ENCODE measurements at regions not wholly inside any gene's neighbourhood (a gene's known extent, or its start where the extent isn't known, plus 50 kb on each side); places are given as distances from the start of the nearest gene placed in this dataset.
"Not testable (repeated sequence)": the region's sequence is repeated elsewhere in the genome, so short reads cannot be mapped to it uniquely, and the experiment has no call there.

GRCh38 chr2:63719052-63719451, 122.6 kb upstream of the UGP2 start:
- H3K27me3 ChIP-seq (ENCODE audit: low read depth) = no peaks in the 10 kb centered on the region
- H3K9me3 ChIP-seq (replicated peaks) = no peaks in the 10 kb centered on the region
- no peak for DNase-seq
- H3K27ac ChIP-seq (replicated peaks) = no peak overlapping the region
- H3K36me3 ChIP-seq = no peaks in the 10 kb centered on the region
- H3K4me1 ChIP-seq = no peaks in the 10 kb centered on the region
- intact Hi-C loops (cut with micrococcal nuclease) = no loop called here
- TF ChIP-seq CTCF (IDR thresholded peaks at IDR 0.05; ENCODE audit: borderline replicate concordance) = no peak
- H3K4me3 ChIP-seq = no peak overlapping the region

- H3K4me3 ChIP-seq = no peak overlapping the region
- no peaks in the 10 kb centered on the region for H3K4me1 ChIP-seq
- no peak for TF ChIP-seq CTCF (IDR thresholded peaks at IDR 0.05; ENCODE audit: borderline replicate concordance)
- no peaks in the 10 kb centered on the region for H3K9me3 ChIP-seq (replicated peaks)
- intact Hi-C loops (cut with micrococcal nuclease) = no loop called here
- no peak overlapping the region for H3K27ac ChIP-seq (replicated peaks)
- H3K27me3 ChIP-seq (ENCODE audit: low read depth) = no peaks in the 10 kb centered on the region
- no peaks in the 10 kb centered on the region for H3K36me3 ChIP-seq
- no peak for DNase-seq
These were observed 120.6 kb upstream of the UGP2 start for GRCh38 chr2:63721082-63721424.

- H3K4me1 ChIP-seq; DNase-seq; H3K9me3 ChIP-seq (replicated peaks); H3K36me3 ChIP-seq; H3K27ac ChIP-seq (replicated peaks); intact Hi-C loops (cut with micrococcal nuclease); H3K4me3 ChIP-seq; H3K27me3 ChIP-seq (ENCODE audit: low read depth): not testable (repeated sequence)
These were observed 119.4 kb upstream of the UGP2 start for GRCh38 chr2:63722284-63722683.

- intact Hi-C loops (cut with micrococcal nuclease) = no loop called here
- no peak for TF ChIP-seq CTCF (IDR thresholded peaks at IDR 0.05; ENCODE audit: borderline replicate concordance)
- Histone ChIP-seq H3K9me3 (replicated peaks) (no peaks in the 10 kb centered on the region), H3K4me3 (no peak overlapping the region), H3K27ac (replicated peaks) (no peak overlapping the region), H3K4me1 (no peaks in the 10 kb centered on the region), H3K36me3 (no peaks in the 10 kb centered on the region), H3K27me3 (ENCODE audit: low read depth) (no peaks in the 10 kb centered on the region)
- no peak for DNase-seq
These were observed 118.0 kb upstream of the UGP2 start for GRCh38 chr2:63723709-63724108.

- DNase-seq; H3K9me3 ChIP-seq (replicated peaks); H3K4me1 ChIP-seq; intact Hi-C loops (cut with micrococcal nuclease); H3K36me3 ChIP-seq; H3K27me3 ChIP-seq (ENCODE audit: low read depth); H3K4me3 ChIP-seq; H3K27ac ChIP-seq (replicated peaks): not testable (repeated sequence)
These were observed 116.5 kb upstream of the UGP2 start for GRCh38 chr2:63725212-63725611.

- no peak for DNase-seq
- Histone ChIP-seq H3K4me3 (no peak overlapping the region), H3K9me3 (replicated peaks) (no peaks in the 10 kb centered on the region), H3K27ac (replicated peaks) (no peak overlapping the region), H3K27me3 (ENCODE audit: low read depth) (no peaks in the 10 kb centered on the region), H3K4me1 (no peaks in the 10 kb centered on the region), H3K36me3 (no peaks in the 10 kb centered on the region)
- intact Hi-C loops (cut with micrococcal nuclease) = no loop called here
- no peak for TF ChIP-seq CTCF (IDR thresholded peaks at IDR 0.05; ENCODE audit: borderline replicate concordance)
These were observed 112.3 kb upstream of the UGP2 start for GRCh38 chr2:63729362-63729761.

GRCh38 chr2:63729831-63730230, 111.9 kb upstream of the UGP2 start:
- no peaks in the 10 kb centered on the region for H3K9me3 ChIP-seq (replicated peaks)
- no peaks in the 10 kb centered on the region for H3K36me3 ChIP-seq
- no peaks in the 10 kb centered on the region for H3K4me1 ChIP-seq
- H3K4me3 ChIP-seq = no peak overlapping the region
- intact Hi-C loops (cut with micrococcal nuclease) = no loop called here
- no peak for TF ChIP-seq CTCF (IDR thresholded peaks at IDR 0.05; ENCODE audit: borderline replicate concordance)
- no peak for DNase-seq
- no peak overlapping the region for H3K27ac ChIP-seq (replicated peaks)
- H3K27me3 ChIP-seq (ENCODE audit: low read depth) = no peaks in the 10 kb centered on the region

All from left ventricle myocardium inferior (tissue), 1 donor.